GM12864 (cell line): ENCODE measurements at regions not wholly inside any gene's neighbourhood (a gene's known extent, or its start where the extent isn't known, plus 50 kb on each side); places are given as distances from the start of the nearest gene placed in this dataset.

Experiments
- DNase-seq: peaks from one replicate; pipeline ENCODE4 v3.0.0-alpha.2; 2011; ENCODE audit warnings: low read depth
- H3K4me3 ChIP-seq: 2 replicates; pipeline ENCODE4 v1.5.1; 2011; ENCODE audit warnings: mild to moderate bottlenecking, low read depth, low read length, control low read depth
- TF ChIP-seq, protein P1 (sequence below): IDR thresholded peaks from 2 replicates; pipeline ENCODE4 v1.5.1; 2011; ENCODE audit warnings: low read depth, mild to moderate bottlenecking, moderate library complexity, low read length, control low read depth, inconsistent platforms; ENCODE audit errors: missing control alignments

DNA sequence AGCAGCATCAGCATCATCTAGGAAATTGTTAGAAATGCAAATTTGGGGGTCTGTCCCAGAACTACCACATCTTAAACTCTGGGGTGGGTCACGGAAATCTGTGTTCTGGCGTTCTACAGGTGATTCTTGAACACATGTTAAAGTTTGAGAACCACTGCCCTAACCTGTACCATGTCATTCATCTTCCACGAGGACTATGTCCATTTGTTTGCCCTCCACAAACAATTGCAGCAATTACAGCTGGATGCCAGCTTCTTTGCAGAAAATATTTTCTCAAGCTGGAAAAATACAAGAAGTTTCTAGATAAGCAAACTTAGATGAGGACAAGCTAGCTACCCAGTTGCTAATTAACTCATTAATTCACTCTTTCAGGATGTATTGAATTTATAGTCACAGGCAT is 54.1 kb downstream of the MAFB start:
- TF ChIP-seq, protein P1, sequence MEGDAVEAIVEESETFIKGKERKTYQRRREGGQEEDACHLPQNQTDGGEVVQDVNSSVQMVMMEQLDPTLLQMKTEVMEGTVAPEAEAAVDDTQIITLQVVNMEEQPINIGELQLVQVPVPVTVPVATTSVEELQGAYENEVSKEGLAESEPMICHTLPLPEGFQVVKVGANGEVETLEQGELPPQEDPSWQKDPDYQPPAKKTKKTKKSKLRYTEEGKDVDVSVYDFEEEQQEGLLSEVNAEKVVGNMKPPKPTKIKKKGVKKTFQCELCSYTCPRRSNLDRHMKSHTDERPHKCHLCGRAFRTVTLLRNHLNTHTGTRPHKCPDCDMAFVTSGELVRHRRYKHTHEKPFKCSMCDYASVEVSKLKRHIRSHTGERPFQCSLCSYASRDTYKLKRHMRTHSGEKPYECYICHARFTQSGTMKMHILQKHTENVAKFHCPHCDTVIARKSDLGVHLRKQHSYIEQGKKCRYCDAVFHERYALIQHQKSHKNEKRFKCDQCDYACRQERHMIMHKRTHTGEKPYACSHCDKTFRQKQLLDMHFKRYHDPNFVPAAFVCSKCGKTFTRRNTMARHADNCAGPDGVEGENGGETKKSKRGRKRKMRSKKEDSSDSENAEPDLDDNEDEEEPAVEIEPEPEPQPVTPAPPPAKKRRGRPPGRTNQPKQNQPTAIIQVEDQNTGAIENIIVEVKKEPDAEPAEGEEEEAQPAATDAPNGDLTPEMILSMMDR = no peak
- DNase-seq = no peak
- no peak overlapping the region for H3K4me3 ChIP-seq

DNA sequence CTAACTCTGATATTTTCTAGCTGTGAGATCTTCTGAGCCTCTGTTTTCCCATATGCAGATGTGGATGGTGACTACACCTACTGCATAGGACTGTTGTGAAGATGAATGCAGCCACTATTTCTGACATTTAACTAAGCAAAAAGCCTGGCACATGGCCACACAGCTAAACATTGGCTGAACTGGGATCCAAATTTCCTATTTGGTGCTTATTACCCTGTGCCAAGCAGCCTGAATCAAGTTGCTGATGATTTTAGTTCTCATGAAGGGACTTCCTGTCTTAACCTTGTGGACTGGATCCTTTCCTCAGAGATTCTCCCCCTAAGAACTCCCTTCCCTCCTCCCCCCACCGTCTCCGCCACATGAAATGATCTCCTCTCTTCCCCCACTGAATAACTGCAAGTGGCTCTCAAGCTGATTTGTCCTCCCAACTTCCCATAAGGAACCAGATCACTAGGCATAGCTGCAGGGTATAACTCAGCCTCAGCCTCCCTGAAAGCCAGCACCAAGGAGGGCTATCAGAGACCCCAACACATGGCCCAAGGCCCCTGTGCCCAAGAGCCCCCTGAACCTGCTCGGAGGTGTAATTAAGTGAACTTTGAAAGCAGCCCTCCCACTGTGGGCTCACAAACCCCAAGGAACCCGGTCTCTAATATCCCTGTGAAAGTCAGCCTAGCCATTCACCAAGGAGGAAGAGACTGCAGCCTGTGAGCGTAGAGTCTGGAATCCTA is 55.7 kb downstream of the MAFB start:
- no peak overlapping the region for H3K4me3 ChIP-seq
- DNase-seq = no peak
- TF ChIP-seq, protein P1 = no peak

DNA sequence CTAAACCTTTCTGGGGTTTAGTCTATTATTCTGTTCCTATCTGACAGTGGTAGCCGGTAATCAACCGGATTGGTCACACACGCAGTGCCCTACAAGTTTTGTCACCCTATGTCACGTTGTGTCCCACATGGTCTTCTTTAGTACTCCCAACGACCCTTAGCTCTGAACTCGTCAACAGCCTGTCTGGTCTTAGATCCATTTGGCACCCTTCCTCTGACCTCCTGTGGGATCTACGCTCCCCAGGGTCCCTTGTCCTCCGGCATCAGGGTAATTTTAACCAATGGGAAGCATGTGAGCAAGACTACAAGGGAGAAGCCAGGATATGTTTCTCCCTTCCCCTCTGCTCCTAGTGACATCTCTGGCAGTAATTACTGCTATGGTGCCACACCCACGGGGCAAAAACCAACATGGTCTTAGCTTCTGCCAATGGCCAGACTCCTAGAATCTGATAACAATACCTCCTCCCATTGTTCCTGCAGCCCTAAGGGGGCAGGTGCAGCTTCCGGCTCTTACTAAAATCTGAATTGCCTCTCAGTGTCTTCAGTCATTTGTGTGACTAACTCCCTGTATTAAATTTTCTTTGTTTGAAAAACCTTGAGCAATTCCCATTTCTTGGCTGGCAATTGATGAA is 56.6 kb downstream of the MAFB start:
- TF ChIP-seq, protein P1 = no peak
- no peak for DNase-seq
- H3K4me3 ChIP-seq = no peak overlapping the region

DNA sequence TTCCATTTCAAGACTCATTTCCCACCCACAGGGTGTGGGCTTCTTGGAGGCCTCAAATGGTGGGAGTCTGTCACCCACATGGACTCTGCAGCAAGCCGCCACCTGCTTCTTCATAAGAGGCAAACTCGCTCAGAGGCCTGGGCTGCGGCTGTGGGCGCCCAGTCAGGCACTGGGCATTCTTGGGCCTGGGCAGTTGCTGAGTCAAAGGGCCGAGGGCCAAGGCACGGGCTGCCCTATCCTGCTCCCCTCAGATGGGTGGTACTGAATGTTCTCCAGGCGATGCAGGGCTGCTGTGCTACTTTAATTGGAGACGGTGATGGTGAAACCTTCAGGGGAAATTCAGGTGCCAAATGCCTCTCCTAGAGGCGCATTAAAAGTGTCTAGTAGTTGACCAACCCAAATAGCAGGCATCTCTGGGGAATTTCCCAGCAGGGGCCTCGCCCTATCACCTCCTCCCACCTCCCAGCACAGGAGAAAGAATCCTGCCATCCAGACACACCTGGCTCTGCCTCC is 57.9 kb downstream of the MAFB start:
- no peak overlapping the region for H3K4me3 ChIP-seq
- TF ChIP-seq, protein P1 = no peak
- no peak for DNase-seq

DNA sequence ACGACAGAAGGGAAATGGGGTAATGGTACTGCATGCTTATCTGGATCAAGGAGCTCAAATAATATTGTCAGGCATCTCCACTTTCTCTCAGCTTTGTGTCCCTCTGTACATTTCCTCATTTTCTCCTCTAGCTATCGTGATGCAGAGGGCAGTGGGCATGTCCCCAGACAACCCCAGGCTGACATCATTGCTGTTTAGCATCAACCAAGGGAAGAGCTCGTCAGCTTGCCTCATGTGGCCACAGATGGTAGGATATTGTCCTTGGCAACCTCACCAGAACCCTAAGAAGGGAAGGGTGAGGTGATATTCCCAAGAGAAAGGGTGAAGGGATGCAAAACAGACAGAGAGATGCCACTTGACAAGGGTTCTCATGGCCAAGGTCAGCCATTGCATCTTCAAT is 58.3 kb downstream of the MAFB start:
- no peak overlapping the region for H3K4me3 ChIP-seq
- DNase-seq = no peak
- TF ChIP-seq, protein P1 = no peak

DNA sequence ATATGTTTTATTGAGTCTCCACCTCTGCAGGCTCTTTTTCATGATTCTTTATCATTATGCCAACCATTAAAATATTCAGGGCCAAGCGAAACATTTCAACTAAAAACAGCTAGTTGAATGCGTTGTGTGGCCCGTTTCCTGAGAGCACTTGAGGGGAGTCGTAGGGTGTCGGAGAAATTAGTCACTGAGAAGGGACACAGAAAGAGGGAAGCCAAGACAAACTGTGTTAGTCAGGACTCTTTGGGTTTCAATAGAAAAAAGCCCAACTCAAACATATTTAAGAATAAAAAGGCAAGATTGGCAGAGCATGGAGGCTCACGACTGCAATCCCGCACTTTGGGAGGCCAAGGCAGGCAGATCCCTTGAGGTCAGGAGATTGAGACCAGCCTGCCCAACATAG is 58.9 kb downstream of the MAFB start:
- TF ChIP-seq, protein P1 = no peak
- no peak for DNase-seq
- H3K4me3 ChIP-seq = no peak overlapping the region
